ENCODE measurements at regions not wholly inside any gene's neighbourhood (a gene's known extent, or its start where the extent isn't known, plus 50 kb on each side); places are given as distances from the start of the nearest gene placed in this dataset.

DNA sequence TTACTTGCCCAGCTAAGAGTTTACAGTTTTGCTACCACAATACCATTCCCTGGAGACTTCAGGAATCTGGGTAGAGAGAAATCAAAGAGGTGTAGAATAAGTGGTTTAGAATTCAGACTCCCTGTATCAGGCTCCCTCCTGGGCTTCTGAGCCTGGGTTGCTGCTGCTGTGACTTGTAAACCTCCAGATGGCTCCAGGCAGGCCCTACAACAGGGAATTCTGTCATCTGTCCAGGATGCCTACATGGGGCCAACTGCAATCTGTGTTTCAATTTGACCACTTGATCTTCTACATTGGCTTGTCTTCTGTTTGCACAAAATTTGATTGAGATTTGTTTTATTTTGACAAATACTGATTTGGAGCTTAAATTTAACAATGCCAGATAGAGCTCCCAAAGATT, 183.9 kb downstream of the RAD51AP2 start:
- H3K4me3 ChIP-seq (ENCODE audit: control insufficient read depth in 2 of 3, extremely low read depth in 1 of 3, insufficient read depth in 2 of 3, low read depth in 1 of 3, low read length in 3 of 3): no peak overlapping the region
- H3K9me3 ChIP-seq (ENCODE audit: control insufficient read depth, low read depth, low read length): no peaks in the 10 kb centered on the region
- no peaks in the 10 kb centered on the region for H3K36me3 ChIP-seq (ENCODE audit: control insufficient read depth in 2 of 2, extremely low read depth in 1 of 2, insufficient read depth in 2 of 2, low read length in 2 of 2)
- no peaks in the 10 kb centered on the region for H3K9me1 ChIP-seq (ENCODE audit: control insufficient read depth, extremely low read depth, insufficient read depth, low read length)
- H3K4me1 ChIP-seq (ENCODE audit: control insufficient read depth, extremely low read depth, insufficient read depth, low read length): no peaks in the 10 kb centered on the region
- no peak for TF ChIP-seq EZH2 (IDR thresholded peaks at IDR 0.05; ENCODE audit: low read length)
- TF ChIP-seq, protein P1, sequence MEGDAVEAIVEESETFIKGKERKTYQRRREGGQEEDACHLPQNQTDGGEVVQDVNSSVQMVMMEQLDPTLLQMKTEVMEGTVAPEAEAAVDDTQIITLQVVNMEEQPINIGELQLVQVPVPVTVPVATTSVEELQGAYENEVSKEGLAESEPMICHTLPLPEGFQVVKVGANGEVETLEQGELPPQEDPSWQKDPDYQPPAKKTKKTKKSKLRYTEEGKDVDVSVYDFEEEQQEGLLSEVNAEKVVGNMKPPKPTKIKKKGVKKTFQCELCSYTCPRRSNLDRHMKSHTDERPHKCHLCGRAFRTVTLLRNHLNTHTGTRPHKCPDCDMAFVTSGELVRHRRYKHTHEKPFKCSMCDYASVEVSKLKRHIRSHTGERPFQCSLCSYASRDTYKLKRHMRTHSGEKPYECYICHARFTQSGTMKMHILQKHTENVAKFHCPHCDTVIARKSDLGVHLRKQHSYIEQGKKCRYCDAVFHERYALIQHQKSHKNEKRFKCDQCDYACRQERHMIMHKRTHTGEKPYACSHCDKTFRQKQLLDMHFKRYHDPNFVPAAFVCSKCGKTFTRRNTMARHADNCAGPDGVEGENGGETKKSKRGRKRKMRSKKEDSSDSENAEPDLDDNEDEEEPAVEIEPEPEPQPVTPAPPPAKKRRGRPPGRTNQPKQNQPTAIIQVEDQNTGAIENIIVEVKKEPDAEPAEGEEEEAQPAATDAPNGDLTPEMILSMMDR (optimal IDR thresholded peaks at IDR 0.05 in 1 of 3, IDR thresholded peaks at IDR 0.05 in 1 of 3, conservative IDR thresholded peaks at IDR 0.05 in 1 of 3; ENCODE audit: extremely low read depth in 1 of 3, insufficient read depth in 2 of 3, low read length in 3 of 3): no peak
- no peaks in the 10 kb centered on the region for H4K20me1 ChIP-seq (ENCODE audit: control insufficient read depth, extremely low read depth, insufficient read depth, low read length)
- no peaks in the 10 kb centered on the region for H3K27me3 ChIP-seq (ENCODE audit: control insufficient read depth, extremely low read depth, insufficient read depth, low read length)
- DNase-seq (ENCODE audit: low read depth, low spot score): no peak
- no peak overlapping the region for H3K4me2 ChIP-seq (ENCODE audit: control insufficient read depth, extremely low read depth, insufficient read depth, low read depth, low read length)
- no peak for FAIRE-seq
- no peak overlapping the region for H3K27ac ChIP-seq (ENCODE audit: control insufficient read depth, insufficient read depth, low read length)
- H3K9ac ChIP-seq (ENCODE audit: control insufficient read depth, extremely low read depth, insufficient read depth, low read length): no peak overlapping the region
- H2AFZ ChIP-seq (ENCODE audit: control insufficient read depth, low read length): no peak overlapping the region
- dilution Hi-C loops (cut with MboI; ENCODE audit: extremely low pct_ligation_motif_present, low sequenced_read_pairs): no loop called here
- no peaks in the 10 kb centered on the region for H3K79me2 ChIP-seq (ENCODE audit: control insufficient read depth, insufficient read depth, low read length)

DNA sequence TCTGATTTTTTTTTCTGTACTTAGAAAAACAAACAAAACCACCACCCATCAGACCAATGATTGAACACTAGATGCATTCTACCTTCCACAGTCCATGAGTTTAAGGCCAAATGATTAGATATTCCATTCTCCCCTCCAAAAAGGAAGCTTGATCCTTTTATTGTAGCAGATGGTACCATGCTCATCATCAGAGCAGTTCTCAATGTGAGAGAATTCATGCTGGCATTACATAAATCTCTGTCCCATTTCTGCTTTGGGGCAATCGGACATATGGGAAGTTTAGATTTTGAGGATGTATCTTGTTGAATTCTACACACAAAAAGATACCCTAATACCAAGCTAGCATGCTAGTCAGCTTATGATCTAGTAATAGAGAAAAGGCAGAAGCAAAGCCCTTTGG, 186.6 kb downstream of the RAD51AP2 start:
- no peaks in the 10 kb centered on the region for H3K27me3 ChIP-seq (ENCODE audit: control insufficient read depth, extremely low read depth, insufficient read depth, low read length)
- no peak for DNase-seq (ENCODE audit: low read depth, low spot score)
- no peaks in the 10 kb centered on the region for H3K9me3 ChIP-seq (ENCODE audit: control insufficient read depth, low read depth, low read length)
- H3K9ac ChIP-seq (ENCODE audit: control insufficient read depth, extremely low read depth, insufficient read depth, low read length): no peak overlapping the region
- H3K4me3 ChIP-seq (ENCODE audit: control insufficient read depth in 2 of 3, extremely low read depth in 1 of 3, insufficient read depth in 2 of 3, low read depth in 1 of 3, low read length in 3 of 3): no peak overlapping the region
- no peaks in the 10 kb centered on the region for H4K20me1 ChIP-seq (ENCODE audit: control insufficient read depth, extremely low read depth, insufficient read depth, low read length)
- no peak overlapping the region for H3K4me2 ChIP-seq (ENCODE audit: control insufficient read depth, extremely low read depth, insufficient read depth, low read depth, low read length)
- no peak overlapping the region for H2AFZ ChIP-seq (ENCODE audit: control insufficient read depth, low read length)
- dilution Hi-C loops (cut with MboI; ENCODE audit: extremely low pct_ligation_motif_present, low sequenced_read_pairs): no loop called here
- no peaks in the 10 kb centered on the region for H3K79me2 ChIP-seq (ENCODE audit: control insufficient read depth, insufficient read depth, low read length)
- H3K9me1 ChIP-seq (ENCODE audit: control insufficient read depth, extremely low read depth, insufficient read depth, low read length): no peaks in the 10 kb centered on the region
- no peak overlapping the region for H3K27ac ChIP-seq (ENCODE audit: control insufficient read depth, insufficient read depth, low read length)
- H3K4me1 ChIP-seq (ENCODE audit: control insufficient read depth, extremely low read depth, insufficient read depth, low read length): no peaks in the 10 kb centered on the region
- FAIRE-seq: no peak
- H3K36me3 ChIP-seq (ENCODE audit: control insufficient read depth in 2 of 2, extremely low read depth in 1 of 2, insufficient read depth in 2 of 2, low read length in 2 of 2): no peaks in the 10 kb centered on the region
- TF ChIP-seq EZH2 (IDR thresholded peaks at IDR 0.05; ENCODE audit: low read length): no peak
- TF ChIP-seq, protein P1 (optimal IDR thresholded peaks at IDR 0.05 in 1 of 3, IDR thresholded peaks at IDR 0.05 in 1 of 3, conservative IDR thresholded peaks at IDR 0.05 in 1 of 3; ENCODE audit: extremely low read depth in 1 of 3, insufficient read depth in 2 of 3, low read length in 3 of 3): no peak
